Aorta (tissue), 5 donors: ENCODE measurements at regions not wholly inside any gene's neighbourhood (a gene's known extent, or its start where the extent isn't known, plus 50 kb on each side); places are given as distances from the start of the nearest gene placed in this dataset.
"Not testable (repeated sequence)": the region's sequence is repeated elsewhere in the genome, so short reads cannot be mapped to it uniquely, and the experiment has no call there.

ENCODE experiments used
- ATAC-seq: fragments of 200-7000 bp; cut with Tn5 transposase; one replicate; pipeline ENCODE4 v1.9.1; 2022; ENCODE audit warnings: moderate library complexity; ENCODE audit not compliant: low FRiP score
- DNase-seq, 2 donors: peaks; one replicate each; pipeline ENCODE4 v3.0.0-alpha.2; 2020
- H3K27ac ChIP-seq, 2 donors: one replicate each; pipeline ENCODE4 v1.5.1; 2013; ENCODE audit warnings: low read length in 2 of 2, mild to moderate bottlenecking in 2 of 2, moderate library complexity in 2 of 2, control low read depth in 1 of 2, inconsistent platforms in 1 of 2, low read depth in 1 of 2
- H3K27me3 ChIP-seq, 2 donors: one replicate each; pipeline ENCODE4 v1.6.1; 2013; ENCODE audit warnings: control low read depth in 1 of 2, low read length in 1 of 2, mild to moderate bottlenecking in 1 of 2, moderate library complexity in 1 of 2; ENCODE audit not compliant: insufficient read depth in 2 of 2, control insufficient read depth in 1 of 2
- H3K36me3 ChIP-seq, 2 donors: one replicate each; pipeline ENCODE4 v1.6.1; 2013; ENCODE audit warnings: control low read depth in 1 of 2, low read length in 1 of 2, mild to moderate bottlenecking in 1 of 2; ENCODE audit not compliant: insufficient read depth in 2 of 2, control insufficient read depth in 1 of 2
- H3K4me1 ChIP-seq, 2 donors: one replicate each; pipeline ENCODE4 v1.6.1; 2013; ENCODE audit warnings: low read length in 2 of 2, control low read depth in 1 of 2, mild to moderate bottlenecking in 1 of 2, moderate library complexity in 1 of 2; ENCODE audit not compliant: insufficient read depth in 2 of 2, control insufficient read depth in 1 of 2
- H3K4me3 ChIP-seq, 2 donors: one replicate each; pipeline ENCODE4 v1.5.1; 2013; ENCODE audit warnings: low read length in 2 of 2, control low read depth in 1 of 2, mild to moderate bottlenecking in 1 of 2
- H3K9me3 ChIP-seq: one replicate; pipeline ENCODE4 v1.6.1; 2013; ENCODE audit warnings: mild to moderate bottlenecking, low read length; ENCODE audit not compliant: control insufficient read depth
- WGBS, 2 donors: extraction: QIAGEN DNeasy Blood & Tissue Kit; methylation state at CpG; one replicate each; pipeline ENCODE4 v1.1.7; 2013; 5-methylcytosine and 5-hydroxymethylcytosine counted together
- intact Hi-C, 2 donors: fragments of 100-400 bp; cut with DNase I; formaldehyde crosslinking; loops; one replicate each; pipeline versions ENCODE4 v1.14.2 to v1.15.0; 2022
- donor health status: healthy with polysubstance abuse.
- donor health status: Bipolar disorder and iron deficiency.
- donor health status: DM: no; HTN: no; CAD: no.
- donor health status: DM: no; HTN: no; CAD: no.
- donor health status: DM: yes; HTN: yes; CAD: no.

GRCh38 chr3:39665441-39665840, 144.0 kb upstream of the MYRIP start:
- intact Hi-C loops: no loop called here
- peaks cover 0 to 4% of the 10 kb centered on the region in 2 donors for H3K27me3 ChIP-seq
- H3K4me1 ChIP-seq: no peaks in the 10 kb centered on the region
- ATAC-seq (no peak), DNase-seq (no peak)
- H3K9me3 ChIP-seq: no peaks in the 10 kb centered on the region
- H3K4me3 ChIP-seq: no peak overlapping the region
- no peaks in the 10 kb centered on the region for H3K36me3 ChIP-seq
- no peak overlapping the region for H3K27ac ChIP-seq

DNA sequence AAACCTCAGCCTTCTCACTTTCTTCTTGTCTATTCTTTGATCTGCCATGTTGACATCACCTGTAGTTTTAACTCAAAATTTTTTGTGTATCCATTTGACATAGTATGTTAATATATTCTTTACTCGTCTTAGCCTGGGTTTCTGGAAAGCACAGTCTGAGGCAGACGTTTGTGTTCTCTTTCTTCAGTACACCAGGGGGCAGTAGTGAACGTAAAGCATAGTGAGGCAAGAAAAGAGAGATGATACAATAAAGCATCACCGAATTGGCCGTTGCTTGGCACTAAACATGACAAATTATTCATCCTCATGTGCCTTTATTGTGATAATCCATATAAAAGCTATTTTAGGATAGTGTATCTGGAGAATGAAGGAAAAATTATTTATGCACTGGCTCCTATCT, 141.0 kb upstream of the MYRIP start:
- WGBS, 2 donors: 17 to 18% methylated on average over 5 of the region's 5 CpGs
- H3K27me3 ChIP-seq: peaks cover 0 to 4% of the 10 kb centered on the region in 2 donors
- DNase-seq: no peak

DNA sequence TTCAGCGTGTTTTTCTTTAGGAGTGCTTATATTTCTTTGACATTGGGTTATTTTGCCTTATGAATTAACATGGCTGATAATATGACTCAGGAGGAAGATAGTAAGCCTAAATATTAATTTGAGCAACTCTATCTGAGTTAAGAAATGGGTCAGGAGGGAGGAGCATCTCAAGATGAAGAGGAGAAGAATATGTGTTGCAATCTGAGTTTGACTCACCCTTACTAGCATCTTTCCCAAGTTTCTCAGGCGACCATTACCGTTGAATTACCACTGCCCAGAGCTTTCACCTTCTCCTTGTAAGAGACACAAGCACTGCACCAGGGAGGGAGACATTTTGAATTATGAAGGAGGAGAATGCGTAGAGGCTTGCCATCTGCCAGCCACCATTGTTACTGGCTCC, 138.3 kb upstream of the MYRIP start:
- ATAC-seq (no peak), DNase-seq (no peak)
- intact Hi-C loops: no loop called here
- no peaks in the 10 kb centered on the region for H3K9me3 ChIP-seq
- H3K4me1 ChIP-seq: no peaks in the 10 kb centered on the region
- WGBS, 2 donors: 83% methylated on average over 4 of the region's 4 CpGs
- no peaks in the 10 kb centered on the region for H3K36me3 ChIP-seq
- peaks cover 0 to 2% of the 10 kb centered on the region in 2 donors for H3K27me3 ChIP-seq
- H3K27ac ChIP-seq: no peak overlapping the region
- H3K4me3 ChIP-seq: no peak overlapping the region

More for the DNA sequence above, 141.0 kb upstream of the MYRIP start:
- intact Hi-C loops: no loop called here
- Histone ChIP-seq H3K9me3 (no peaks in the 10 kb centered on the region), H3K4me1 (no peaks in the 10 kb centered on the region), H3K27ac (no peak overlapping the region), H3K4me3 (no peak overlapping the region), H3K36me3 (no peaks in the 10 kb centered on the region)
- ATAC-seq: no peak

GRCh38 chr3:39671600-39671999, 137.8 kb upstream of the MYRIP start:
- Histone ChIP-seq H3K9me3 (no peaks in the 10 kb centered on the region), H3K27me3 (peaks cover 0 to 2% of the 10 kb centered on the region in 2 donors), H3K4me3 (no peak overlapping the region), H3K36me3 (no peaks in the 10 kb centered on the region), H3K4me1 (no peaks in the 10 kb centered on the region), H3K27ac (no peak overlapping the region)
- DNase-seq (no peak), ATAC-seq (no peak)
- WGBS, 2 donors: 50 to 58% methylated on average over 2 of the region's 2 CpGs
- intact Hi-C loops: no loop called here

DNA sequence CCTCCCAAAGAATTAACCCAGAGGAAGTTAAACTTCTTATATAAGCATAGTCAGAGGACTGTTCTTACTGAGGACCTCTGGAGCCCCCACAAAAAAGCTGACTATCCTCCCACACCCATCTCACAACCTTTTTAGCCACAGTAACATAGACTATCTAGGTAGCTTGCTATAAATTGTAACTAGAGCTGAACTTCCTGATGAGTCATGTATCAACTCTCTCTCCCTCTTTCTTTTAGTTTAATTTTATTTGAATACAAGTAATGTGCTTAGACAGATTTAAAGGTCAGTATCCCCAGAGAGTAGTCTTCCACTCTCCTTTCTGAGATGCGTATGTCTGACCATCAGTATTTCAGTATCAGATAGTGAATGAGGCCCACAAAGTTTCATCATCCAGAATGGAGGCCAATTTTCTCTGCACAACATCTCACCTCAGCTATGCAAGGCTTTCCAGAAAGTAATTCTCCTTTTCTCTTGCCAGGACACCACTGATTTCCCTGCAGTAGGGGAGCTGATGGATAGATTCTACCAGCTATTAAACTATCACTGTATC, 104.0 kb upstream of the MYRIP start:
- Histone ChIP-seq H3K4me1 (no peaks in the 10 kb centered on the region), H3K4me3 (no peak overlapping the region), H3K9me3 (no peaks in the 10 kb centered on the region), H3K27ac (no peak overlapping the region), H3K27me3 (no peaks in the 10 kb centered on the region), H3K36me3 (no peaks in the 10 kb centered on the region)
- DNase-seq: no peak
- 81 to 90% methylated on average over 1 of the region's 1 CpG for WGBS, 2 donors
- ATAC-seq: no peak
- intact Hi-C loops: loop anchor here in 1 of 2 donors (5.0 kb wide), 1 partner anchor 472 kb away; no protein-coding TSS in a partner anchor

DNA sequence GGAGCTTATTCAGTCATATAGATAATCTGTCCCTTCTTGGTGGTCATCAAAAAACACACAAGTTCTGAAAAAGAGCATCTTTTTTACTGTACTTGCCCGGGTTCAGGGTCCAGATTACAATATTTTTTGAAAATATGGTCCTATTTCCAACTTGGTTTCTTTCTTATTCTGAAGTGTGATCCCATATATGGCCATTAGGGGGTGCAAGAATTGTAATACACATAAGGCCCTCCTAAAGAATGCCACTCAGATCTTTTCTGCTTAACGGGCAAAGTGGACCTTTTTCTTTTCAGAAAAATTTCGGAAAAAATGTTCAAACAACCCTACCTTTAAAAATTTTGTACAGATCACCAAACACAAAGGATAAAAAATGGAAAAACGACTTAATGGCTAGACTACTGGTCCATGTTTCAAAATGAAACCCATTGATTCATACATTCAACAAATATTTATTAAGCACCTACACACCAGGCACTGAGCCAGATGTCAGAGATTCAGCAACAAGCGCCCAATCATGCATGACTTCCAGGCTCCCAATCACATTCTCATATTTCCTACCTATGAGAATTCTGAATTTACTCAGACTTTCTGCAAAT, 102.0 kb upstream of the MYRIP start:
- H3K27ac ChIP-seq: no peak overlapping the region
- H3K9me3 ChIP-seq: no peaks in the 10 kb centered on the region
- 15 to 16% methylated on average over 5 of the region's 5 CpGs for WGBS, 2 donors
- H3K27me3 ChIP-seq: no peaks in the 10 kb centered on the region
- intact Hi-C loops: loop anchor here (2.0 to 5.0 kb wide), 2 partner anchors 470 to 471 kb away; no protein-coding TSS in a partner anchor
- no peak overlapping the region for H3K4me3 ChIP-seq
- DNase-seq (no peak), ATAC-seq (no peak)
- no peaks in the 10 kb centered on the region for H3K4me1 ChIP-seq
- no peaks in the 10 kb centered on the region for H3K36me3 ChIP-seq

DNA sequence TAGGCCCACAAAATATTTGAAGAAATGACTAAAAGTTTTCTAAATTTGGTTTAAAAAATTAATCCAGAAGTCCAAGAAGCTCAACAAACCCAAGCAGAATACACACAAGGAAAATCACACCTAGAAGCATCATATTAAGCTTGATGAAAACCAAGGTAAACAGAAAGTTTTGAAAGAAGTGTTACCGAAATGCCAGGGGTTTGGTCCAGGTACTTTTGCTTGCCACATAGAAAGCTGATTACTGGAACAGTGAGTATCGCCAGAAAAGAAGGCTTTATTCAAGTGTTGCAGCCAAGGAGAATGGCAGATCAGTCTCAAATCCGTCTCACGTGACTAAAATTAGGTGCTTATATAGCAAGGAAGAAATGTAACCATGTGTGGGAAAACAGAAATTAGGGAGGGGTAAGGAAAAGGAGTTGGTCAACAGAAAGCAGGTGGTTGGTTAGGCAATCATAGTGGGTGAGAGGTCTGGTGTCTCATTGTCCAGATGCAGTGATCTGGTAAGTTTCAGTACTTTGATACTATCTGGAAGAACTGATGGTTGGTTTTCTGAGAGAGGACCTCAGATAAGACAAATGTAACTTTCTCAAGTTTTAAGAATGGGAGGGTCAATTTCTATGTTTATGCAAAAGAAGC, 96.9 kb upstream of the MYRIP start:
- DNase-seq (no peak), ATAC-seq (no peak)
- Histone ChIP-seq H3K4me3 (no peak overlapping the region), H3K4me1 (no peaks in the 10 kb centered on the region), H3K9me3 (no peaks in the 10 kb centered on the region), H3K27ac (no peak overlapping the region), H3K36me3 (no peaks in the 10 kb centered on the region), H3K27me3 (no peaks in the 10 kb centered on the region)
- intact Hi-C loops: no loop called here
- WGBS, 2 donors: 81 to 82% methylated on average over 4 of the region's 4 CpGs

GRCh38 chr3:39713341-39713740, 96.1 kb upstream of the MYRIP start:
- ATAC-seq, H3K27ac ChIP-seq, DNase-seq, H3K36me3 ChIP-seq, H3K4me1 ChIP-seq, H3K4me3 ChIP-seq, H3K9me3 ChIP-seq, H3K27me3 ChIP-seq, intact Hi-C loops: not testable (repeated sequence)
- 91 to 94% methylated on average over 16 to 24 of the region's 24 CpGs for WGBS, 2 donors

- intact Hi-C loops: no loop called here
- no peaks in the 10 kb centered on the region for H3K4me1 ChIP-seq
- H3K9me3 ChIP-seq: no peaks in the 10 kb centered on the region
- no peaks in the 10 kb centered on the region for H3K36me3 ChIP-seq
- H3K4me3 ChIP-seq: no peak overlapping the region
- DNase-seq (no peak), ATAC-seq (no peak)
- no peaks in the 10 kb centered on the region for H3K27me3 ChIP-seq
- H3K27ac ChIP-seq: no peak overlapping the region
- 63 to 66% methylated on average over 3 of the region's 3 CpGs for WGBS, 2 donors
Observed at GRCh38 chr3:39716849-39717248, 92.6 kb upstream of the MYRIP start.
